Immature natural killer cell (primary cell): ENCODE measurements at regions not wholly inside any gene's neighbourhood (a gene's known extent, or its start where the extent isn't known, plus 50 kb on each side); places are given as distances from the start of the nearest gene placed in this dataset.

Experiments
- DNase-seq, 3 donors: peaks; one replicate each; pipeline ENCODE4 v3.0.0; 2022; ENCODE audit warnings: mixed read lengths in 1 of 3
- H3K27ac Mint-ChIP-seq, 6 donors: one replicate each; pipeline ENCODE4 v1.8.0; 2020; ENCODE audit warnings: mixed read lengths in 6 of 6, mild to moderate bottlenecking in 5 of 6, inconsistent platforms in 4 of 6, moderate library complexity in 3 of 6
- H3K27me3 Mint-ChIP-seq, 3 donors: one replicate each; pipeline ENCODE4 v1.8.0; 2020 to 2021; ENCODE audit warnings: low read depth in 3 of 3, mild to moderate bottlenecking in 3 of 3, mixed read lengths in 3 of 3, moderate library complexity in 3 of 3, inconsistent platforms in 1 of 3
- H3K36me3 Mint-ChIP-seq, 3 donors: one replicate each; pipeline ENCODE4 v1.8.0; 2020; ENCODE audit warnings: mixed read lengths in 3 of 3, inconsistent platforms in 2 of 3, mild to moderate bottlenecking in 2 of 3
- H3K4me1 Mint-ChIP-seq, 2 donors: one replicate each; pipeline ENCODE4 v1.8.0; 2020; ENCODE audit warnings: inconsistent platforms in 2 of 2, mild to moderate bottlenecking in 2 of 2, mixed read lengths in 2 of 2, moderate library complexity in 1 of 2
- H3K4me3 Mint-ChIP-seq, 5 donors: one replicate each; pipeline ENCODE4 v1.8.0; 2020; ENCODE audit warnings: mild to moderate bottlenecking in 5 of 5, mixed read lengths in 5 of 5, inconsistent platforms in 3 of 5, moderate library complexity in 3 of 5
- H3K9me3 Mint-ChIP-seq, 6 donors: one replicate each; pipeline ENCODE4 v1.8.0; 2020; ENCODE audit warnings: mild to moderate bottlenecking in 6 of 6, mixed read lengths in 6 of 6, inconsistent platforms in 4 of 6, moderate library complexity in 3 of 6

GRCh38 chr9:38277601-38278200, 114.8 kb upstream of the ALDH1B1 start:
- Mint-ChIP-seq H3K36me3 (no peaks in the 10 kb centered on the region), H3K4me3 (peak overlapping the region in 2 of 5 donors; percentile 3 to 59), H3K4me1 (peaks cover 30 to 31% of the 10 kb centered on the region in 2 donors), H3K9me3 (no peaks in the 10 kb centered on the region), H3K27me3 (peaks cover 4 to 9% (median 8%) of the 10 kb centered on the region in 3 donors), H3K27ac (no peak overlapping the region)
- no peak for DNase-seq

GRCh38 chr9:38276771-38277439, 115.6 kb upstream of the ALDH1B1 start:
- DNase-seq = no peak
- no peaks in the 10 kb centered on the region for H3K36me3 Mint-ChIP-seq
- H3K4me1 Mint-ChIP-seq = peaks cover 30 to 31% of the 10 kb centered on the region in 2 donors
- H3K27ac Mint-ChIP-seq = no peak overlapping the region
- H3K4me3 Mint-ChIP-seq = no peak overlapping the region
- no peaks in the 10 kb centered on the region for H3K9me3 Mint-ChIP-seq
- peaks cover 4 to 9% (median 8%) of the 10 kb centered on the region in 3 donors for H3K27me3 Mint-ChIP-seq

GRCh38 chr9:38274800-38275199, 117.7 kb upstream of the ALDH1B1 start:
- peaks cover 21 to 24% of the 10 kb centered on the region in 2 donors for H3K4me1 Mint-ChIP-seq
- H3K27me3 Mint-ChIP-seq = peaks cover 3 to 7% (median 6%) of the 10 kb centered on the region in 3 donors
- H3K27ac Mint-ChIP-seq = no peak overlapping the region
- H3K9me3 Mint-ChIP-seq = no peaks in the 10 kb centered on the region
- H3K4me3 Mint-ChIP-seq = no peak overlapping the region
- DNase-seq = no peak
- H3K36me3 Mint-ChIP-seq = no peaks in the 10 kb centered on the region

- H3K36me3 Mint-ChIP-seq = no peaks in the 10 kb centered on the region
These were observed 119.8 kb upstream of the ALDH1B1 start for GRCh38 chr9:38272710-38273109.

GRCh38 chr9:38271666-38272241, 120.7 kb upstream of the ALDH1B1 start:
- H3K36me3 Mint-ChIP-seq = no peaks in the 10 kb centered on the region
- peaks cover 0 to under 1% (median 0%) of the 10 kb centered on the region in 6 donors for H3K9me3 Mint-ChIP-seq
- no peak overlapping the region for H3K4me3 Mint-ChIP-seq
- H3K27ac Mint-ChIP-seq = peak overlapping the region in 1 of 6 donors; percentile 36
- no peaks in the 10 kb centered on the region for H3K4me1 Mint-ChIP-seq
- H3K27me3 Mint-ChIP-seq = peaks cover 2 to 5% (median 4%) of the 10 kb centered on the region in 3 donors
- no peak for DNase-seq

More at GRCh38 chr9:38272710-38273109, 119.8 kb upstream of the ALDH1B1 start:
- no peak overlapping the region for H3K27ac Mint-ChIP-seq
- H3K27me3 Mint-ChIP-seq = peaks cover 4 to 6% (median 5%) of the 10 kb centered on the region in 3 donors
- H3K4me3 Mint-ChIP-seq = no peak overlapping the region
- no peak for DNase-seq
- H3K9me3 Mint-ChIP-seq = no peaks in the 10 kb centered on the region
- H3K4me1 Mint-ChIP-seq = peaks cover 4 to 6% of the 10 kb centered on the region in 2 donors

- H3K27ac Mint-ChIP-seq = no peak overlapping the region
- peaks cover 0 to 5% (median 0%) of the 10 kb centered on the region in 3 donors for H3K36me3 Mint-ChIP-seq
- peaks cover 5 to 10% (median 5%) of the 10 kb centered on the region in 3 donors for H3K27me3 Mint-ChIP-seq
- DNase-seq = no peak
- no peak overlapping the region for H3K4me3 Mint-ChIP-seq
- H3K9me3 Mint-ChIP-seq = peaks cover 0 to 15% (median 8%) of the 10 kb centered on the region in 6 donors
- H3K4me1 Mint-ChIP-seq = no peaks in the 10 kb centered on the region
These were observed 122.7 kb upstream of the ALDH1B1 start for GRCh38 chr9:38269775-38270174.

GRCh38 chr9:38263532-38263931, 129.0 kb upstream of the ALDH1B1 start:
- no peak overlapping the region for H3K4me3 Mint-ChIP-seq
- H3K9me3 Mint-ChIP-seq = peaks cover 4 to 29% (median 16%) of the 10 kb centered on the region in 6 donors
- H3K27ac Mint-ChIP-seq = no peak overlapping the region
- peaks cover 5 to 8% (median 5%) of the 10 kb centered on the region in 3 donors for H3K27me3 Mint-ChIP-seq
- H3K4me1 Mint-ChIP-seq = no peaks in the 10 kb centered on the region
- peak in 2 of 3 donors; percentile 10 to 42 for DNase-seq
- H3K36me3 Mint-ChIP-seq = peaks cover 0 to 10% (median 6%) of the 10 kb centered on the region in 3 donors

GRCh38 chr9:38259519-38260218, 132.8 kb upstream of the ALDH1B1 start:
- Mint-ChIP-seq H3K9me3 (peaks cover 1 to 12% (median 7%) of the 10 kb centered on the region in 6 donors), H3K27me3 (peaks cover 0 to 4% (median 3%) of the 10 kb centered on the region in 3 donors), H3K36me3 (peaks cover 0 to 6% (median 4%) of the 10 kb centered on the region in 3 donors), H3K4me1 (no peaks in the 10 kb centered on the region), H3K4me3 (no peak overlapping the region), H3K27ac (no peak overlapping the region)
- no peak for DNase-seq

- Mint-ChIP-seq H3K4me1 (no peaks in the 10 kb centered on the region), H3K4me3 (no peak overlapping the region), H3K27ac (no peak overlapping the region), H3K36me3 (peaks cover 0 to 5% (median 0%) of the 10 kb centered on the region in 3 donors), H3K9me3 (peaks cover 0 to 6% (median 5%) of the 10 kb centered on the region in 6 donors), H3K27me3 (peaks cover 0 to 3% (median 2%) of the 10 kb centered on the region in 3 donors)
- DNase-seq = no peak
These were observed 133.4 kb upstream of the ALDH1B1 start for GRCh38 chr9:38259056-38259455.

GRCh38 chr9:38257626-38258215, 134.8 kb upstream of the ALDH1B1 start:
- H3K4me3 Mint-ChIP-seq = no peak overlapping the region
- H3K9me3 Mint-ChIP-seq = no peaks in the 10 kb centered on the region
- no peaks in the 10 kb centered on the region for H3K36me3 Mint-ChIP-seq
- no peak for DNase-seq
- H3K27ac Mint-ChIP-seq = no peak overlapping the region
- H3K27me3 Mint-ChIP-seq = peaks cover 0 to 3% (median 0%) of the 10 kb centered on the region in 3 donors
- no peaks in the 10 kb centered on the region for H3K4me1 Mint-ChIP-seq

- Mint-ChIP-seq H3K4me3 (no peak overlapping the region), H3K4me1 (no peaks in the 10 kb centered on the region), H3K27me3 (peaks cover 0 to 3% (median 1%) of the 10 kb centered on the region in 3 donors), H3K36me3 (no peaks in the 10 kb centered on the region), H3K9me3 (no peaks in the 10 kb centered on the region), H3K27ac (no peak overlapping the region)
- DNase-seq = no peak
These were observed 136.0 kb upstream of the ALDH1B1 start for GRCh38 chr9:38256461-38256860.

GRCh38 chr9:38255599-38255998, 136.9 kb upstream of the ALDH1B1 start:
- H3K36me3 Mint-ChIP-seq = no peaks in the 10 kb centered on the region
- peaks cover 0 to 3% (median 1%) of the 10 kb centered on the region in 3 donors for H3K27me3 Mint-ChIP-seq
- no peak overlapping the region for H3K27ac Mint-ChIP-seq
- no peak for DNase-seq
- no peaks in the 10 kb centered on the region for H3K9me3 Mint-ChIP-seq
- H3K4me3 Mint-ChIP-seq = no peak overlapping the region
- H3K4me1 Mint-ChIP-seq = no peaks in the 10 kb centered on the region

- no peaks in the 10 kb centered on the region for H3K36me3 Mint-ChIP-seq
- H3K9me3 Mint-ChIP-seq = no peaks in the 10 kb centered on the region
- H3K4me3 Mint-ChIP-seq = no peak overlapping the region
- no peak overlapping the region for H3K27ac Mint-ChIP-seq
- peaks cover 0 to 3% (median 1%) of the 10 kb centered on the region in 3 donors for H3K27me3 Mint-ChIP-seq
- no peak for DNase-seq
- no peaks in the 10 kb centered on the region for H3K4me1 Mint-ChIP-seq
These were observed 137.7 kb upstream of the ALDH1B1 start for GRCh38 chr9:38254756-38255155.
